NCI-H2029 treated with DMSO at 0.1 percent for 48 hours (cell line): ENCODE measurements at regions not wholly inside any gene's neighbourhood (a gene's known extent, or its start where the extent isn't known, plus 50 kb on each side); places are given as distances from the start of the nearest gene placed in this dataset.

ENCODE experiments used
- DNase-seq: peaks from one replicate; lab custom pipeline; 2025; lab: John Stamatoyannopoulos, UW

- no peak for DNase-seq
These were observed 56.0 kb upstream of the OR13F1 start for GRCh38 chr9:104448036-104448435.
